ENCODE measurements at regions not wholly inside any gene's neighbourhood (a gene's known extent, or its start where the extent isn't known, plus 50 kb on each side); places are given as distances from the start of the nearest gene placed in this dataset.

DNA sequence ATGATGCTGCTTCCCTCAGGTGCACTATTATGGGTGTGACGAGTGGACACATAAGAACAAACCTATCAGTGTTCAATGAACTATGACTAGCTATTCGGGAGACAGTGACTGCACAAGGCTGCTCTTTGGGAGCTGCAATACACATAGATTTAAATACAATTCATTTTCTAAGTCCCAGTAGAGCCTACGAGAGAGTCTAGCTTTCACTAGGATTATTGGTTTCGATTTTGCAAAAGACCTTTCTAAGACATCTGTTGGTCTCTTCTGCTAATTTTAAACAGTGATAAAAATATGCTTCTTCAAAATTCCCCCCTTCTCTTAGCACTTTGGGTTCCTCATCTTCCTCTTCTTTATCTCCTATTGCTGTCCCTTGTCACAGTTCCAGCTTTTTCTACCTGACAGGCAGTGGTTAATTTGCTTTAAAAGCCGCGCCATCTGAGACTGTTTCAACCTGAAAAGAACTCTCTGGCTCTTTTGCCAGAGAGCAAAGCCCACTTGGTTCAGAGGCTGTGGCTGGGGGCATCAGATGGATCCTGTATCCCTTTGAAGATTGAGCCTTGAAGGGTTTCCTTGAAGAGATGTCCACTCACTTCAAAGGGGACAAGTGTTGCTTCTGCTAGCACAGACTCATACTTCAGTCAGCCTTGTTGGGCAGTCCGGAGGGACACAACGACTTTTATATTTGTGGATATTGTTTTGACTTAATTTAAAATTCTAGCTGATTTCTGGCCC, 241.5 kb downstream of the MAN2A1 start:
- Histone ChIP-seq H3K4me3 (ENCODE audit: low read depth, low read length) (no peak overlapping the region), H3K9me3 (no peaks in the 10 kb centered on the region), H3K36me3 (no peaks in the 10 kb centered on the region), H3K27me3 (no peaks in the 10 kb centered on the region), H3K4me1 (no peaks in the 10 kb centered on the region)
- no peak for DNase-seq
- no peak for TF ChIP-seq CTCF (IDR thresholded peaks at IDR 0.05; ENCODE audit: low read depth, low read length)

DNA sequence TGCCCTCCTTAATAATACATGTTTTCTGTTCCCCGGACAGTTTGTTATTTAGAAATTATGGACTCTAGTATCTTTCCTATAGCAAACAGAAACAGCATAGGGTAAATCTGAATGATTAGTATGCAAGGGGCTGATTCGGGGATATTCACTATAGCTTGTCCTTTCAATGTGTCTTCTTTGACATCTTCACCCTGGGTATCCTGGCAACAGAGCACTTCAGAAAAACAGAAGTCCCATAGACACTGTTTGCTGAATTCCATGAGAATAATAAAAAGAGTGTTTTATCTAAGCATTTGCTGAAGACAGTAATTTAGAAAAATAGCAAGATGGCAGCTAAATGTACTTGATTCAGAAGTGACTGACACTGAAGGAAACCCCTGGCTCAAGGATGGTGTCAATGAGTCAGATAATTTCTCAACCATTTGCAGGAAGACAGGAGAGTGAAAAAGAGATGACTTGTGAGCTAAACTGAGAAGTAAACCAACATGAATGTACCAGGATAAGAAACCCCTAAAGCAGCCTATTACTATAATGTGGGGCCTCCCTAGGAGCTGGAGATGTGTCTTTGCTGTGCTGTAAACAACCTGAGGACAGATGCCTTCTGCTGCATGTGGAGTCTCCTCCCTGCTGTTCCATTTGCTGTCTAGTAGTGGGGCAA, 246.2 kb downstream of the MAN2A1 start:
- H3K9me3 ChIP-seq = no peaks in the 10 kb centered on the region
- H3K36me3 ChIP-seq = no peaks in the 10 kb centered on the region
- TF ChIP-seq CTCF (IDR thresholded peaks at IDR 0.05; ENCODE audit: low read depth, low read length) = no peak
- no peak overlapping the region for H3K4me3 ChIP-seq (ENCODE audit: low read depth, low read length)
- H3K27me3 ChIP-seq = no peaks in the 10 kb centered on the region
- DNase-seq = no peak
- H3K4me1 ChIP-seq = no peaks in the 10 kb centered on the region

- Histone ChIP-seq H3K36me3 (no peaks in the 10 kb centered on the region), H3K27me3 (no peaks in the 10 kb centered on the region), H3K4me3 (ENCODE audit: low read depth, low read length) (no peak overlapping the region), H3K9me3 (no peaks in the 10 kb centered on the region), H3K4me1 (no peaks in the 10 kb centered on the region)
- DNase-seq = no peak
- TF ChIP-seq CTCF (IDR thresholded peaks at IDR 0.05; ENCODE audit: low read depth, low read length) = no peak
These were observed 247.3 kb downstream of the MAN2A1 start for GRCh38 chr5:109936996-109937395.

DNA sequence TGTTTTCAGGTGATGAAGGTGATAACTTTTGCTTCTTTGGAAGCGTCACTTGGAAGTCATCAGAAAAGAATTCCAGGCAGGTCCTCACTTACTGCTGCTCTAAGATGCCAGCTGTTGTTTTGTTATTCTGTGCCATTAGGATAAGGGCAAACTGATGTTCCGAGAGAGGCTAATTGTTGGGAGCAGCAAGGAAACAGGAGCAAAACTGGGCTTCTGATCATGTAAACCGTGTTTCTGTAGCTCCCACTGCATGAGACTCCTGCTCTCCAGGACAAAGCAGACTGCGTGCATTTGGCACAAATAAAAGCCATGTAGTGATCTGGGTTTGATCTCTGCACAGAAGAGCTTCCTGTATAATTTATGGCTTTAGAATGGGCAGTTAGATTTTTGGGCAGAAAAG, 248.2 kb downstream of the MAN2A1 start:
- Histone ChIP-seq H3K36me3 (no peaks in the 10 kb centered on the region), H3K4me3 (ENCODE audit: low read depth, low read length) (no peak overlapping the region), H3K9me3 (no peaks in the 10 kb centered on the region), H3K4me1 (no peaks in the 10 kb centered on the region), H3K27me3 (no peaks in the 10 kb centered on the region)
- DNase-seq = no peak
- TF ChIP-seq CTCF (IDR thresholded peaks at IDR 0.05; ENCODE audit: low read depth, low read length) = no peak

GRCh38 chr5:109938453-109938852, 248.7 kb downstream of the MAN2A1 start:
- DNase-seq = no peak
- Histone ChIP-seq H3K36me3 (no peaks in the 10 kb centered on the region), H3K4me3 (ENCODE audit: low read depth, low read length) (no peak overlapping the region), H3K4me1 (no peaks in the 10 kb centered on the region), H3K27me3 (no peaks in the 10 kb centered on the region), H3K9me3 (no peaks in the 10 kb centered on the region)
- TF ChIP-seq CTCF (IDR thresholded peaks at IDR 0.05; ENCODE audit: low read depth, low read length) = no peak

- Histone ChIP-seq H3K36me3 (no peaks in the 10 kb centered on the region), H3K4me1 (no peaks in the 10 kb centered on the region), H3K9me3 (no peaks in the 10 kb centered on the region), H3K27me3 (no peaks in the 10 kb centered on the region), H3K4me3 (ENCODE audit: low read depth, low read length) (no peak overlapping the region)
- no peak for DNase-seq
- no peak for TF ChIP-seq CTCF (IDR thresholded peaks at IDR 0.05; ENCODE audit: low read depth, low read length)
These were observed 249.5 kb downstream of the MAN2A1 start for GRCh38 chr5:109939116-109939682.
